K562 (cell line): ENCODE measurements at regions not wholly inside any gene's neighbourhood (a gene's known extent, or its start where the extent isn't known, plus 50 kb on each side); places are given as distances from the start of the nearest gene placed in this dataset.

ENCODE experiments used
- KAT8 ChIP-seq: fragments of 450-650 bp; IDR thresholded peaks from 2 replicates; pipeline ENCODE4 v1.6.1; 2016; ENCODE audit warnings: low read depth, mild to moderate bottlenecking
- MCM3 ChIP-seq: fragments of 450-650 bp; IDR thresholded peaks from 2 replicates; pipeline ENCODE4 v1.6.1; 2016
- MXD1 ChIP-seq: fragments of 250-450 bp; sonication (Bioruptor Pico); IDR thresholded peaks from 2 replicates; pipeline ENCODE4 v1.8.0; 2021; ENCODE audit warnings: borderline replicate concordance, mild to moderate bottlenecking, moderate library complexity; ENCODE audit not compliant: poor library complexity, severe bottlenecking
- PTBP1 ChIP-seq: fragments of 200-400 bp; formaldehyde crosslinking; IDR thresholded peaks from 2 replicates; pipeline ENCODE4 v1.6.1; 2017; ENCODE audit warnings: low read depth, low read length
- SMARCA5 ChIP-seq: fragments of 450-650 bp; IDR thresholded peaks from 2 replicates; pipeline ENCODE4 v1.6.1; 2016
- THRA ChIP-seq: fragments of 450-650 bp; IDR thresholded peaks from 2 replicates; pipeline ENCODE4 v1.6.1; 2017; ENCODE audit warnings: mild to moderate bottlenecking, moderate library complexity
- YY1 ChIP-seq, 3 experiments: IDR thresholded peaks; 2 replicates each; pipeline ENCODE4 v1.6.1; 2011; ENCODE audit warnings: low read length in 2 of 3, mild to moderate bottlenecking in 2 of 3, moderate library complexity in 2 of 3, borderline replicate concordance in 1 of 3, control low read depth in 1 of 3, low read depth in 1 of 3; ENCODE audit not compliant: insufficient read depth in 3 of 3, insufficient replicate concordance in 2 of 3, control insufficient read depth in 1 of 3, insufficient read length in 1 of 3; ENCODE audit errors: extremely low read depth in 1 of 3
- ZNF121 ChIP-seq: sonication (generic); formaldehyde crosslinking; conservative IDR thresholded peaks from 2 replicates; pipeline ENCODE4 v1.8.0; 2022; ENCODE audit warnings: missing genetic modification reagents
- ZNF280A ChIP-seq: fragments of 450-650 bp; IDR thresholded peaks from 2 replicates; pipeline ENCODE4 v1.6.1; 2018; ENCODE audit warnings: mild to moderate bottlenecking, low read depth; ENCODE audit not compliant: partially characterized antibody
- ZNF318 ChIP-seq, 2 experiments: fragments of 450-650 bp; IDR thresholded peaks; 2 replicates each; pipeline ENCODE4 v1.6.1; 2016; ENCODE audit warnings: mild to moderate bottlenecking in 2 of 2, borderline replicate concordance in 1 of 2, low read depth in 1 of 2, moderate library complexity in 1 of 2

GRCh38 chr1:143720087-143721023, 251.4 kb downstream of the FAM72C start (continued):
- TF ChIP-seq SMARCA5 (no peak), ZNF318 (IDR thresholded peaks at IDR 0.05; ENCODE audit: borderline replicate concordance in 1 of 2, low read depth in 1 of 2) (peak in 1 of 2 experiments; percentile 16; a peak in 2 of 4 replicates), YY1 (IDR thresholded peaks at IDR 0.05; ENCODE audit: borderline replicate concordance in 1 of 3, control insufficient read depth in 1 of 3, extremely low read depth in 1 of 3, insufficient read depth in 3 of 3, insufficient read length in 1 of 3, insufficient replicate concordance in 2 of 3, low read depth in 1 of 3, low read length in 2 of 3) (no peak), THRA (no peak), ZNF280A (no peak), PTBP1 (no peak), MCM3 (no peak), MXD1 (CRISPR knock-in tag) (no peak), KAT8 (no peak), ZNF121 (no peak)
